GM12878 (cell line): ENCODE measurements at regions not wholly inside any gene's neighbourhood (a gene's known extent, or its start where the extent isn't known, plus 50 kb on each side); places are given as distances from the start of the nearest gene placed in this dataset.

Experiments used
- ATAC-seq: fragments of 200-7000 bp; cut with Tn5 transposase; 3 replicates; pipeline ENCODE4 v1.9.1; 2020; ENCODE audit warnings: mild to moderate bottlenecking, moderate library complexity
- BruUV-seq: library from RNA; stranded (reverse); fragments of 400-500 nt; replicated peaks from 2 replicates; lab custom pipeline; 2021; lab: Mats Ljungman, UMichigan
- CTCF ChIA-PET: fragments of 300-600 bp; sonication (Branson Sonifier 250); formaldehyde crosslinking; extraction: SDS; loops from one replicate; lab custom pipeline; 2021; ENCODE audit warnings: inconsistent platforms; lab: Yijun Ruan, JAX
- POLR2A ChIA-PET: fragments of 350-600 bp; formaldehyde crosslinking; extraction: SDS; loops from one replicate; lab custom pipeline; 2021; ENCODE audit warnings: inconsistent platforms; lab: Charles Lee
- RAD21 ChIA-PET: fragments of 300-600 bp; sonication (Branson Sonifier 250); formaldehyde crosslinking; loops from one replicate; lab custom pipeline; 2023; ENCODE audit warnings: antibody characterized with exemption; ENCODE audit not compliant: unreplicated experiment; lab: Charles Lee
- SMC1A ChIA-PET: fragments of 300-600 bp; sonication (Branson Sonifier 250); formaldehyde crosslinking; loops from one replicate; lab custom pipeline; 2023; ENCODE audit not compliant: unreplicated experiment, uncharacterized antibody; lab: Charles Lee
- DNase-seq: peaks from one replicate; pipeline ENCODE4 v3.0.0-alpha.2; 2011; ENCODE audit warnings: low read depth, low spot score
- FAIRE-seq: peaks from 3 replicates; lab custom pipeline; 2011; peaks lifted over from hg19 to GRCh38; lab: Jason Lieb, UNC
- H2AFZ ChIP-seq: 2 replicates; pipeline ENCODE4 v1.6.0; 2011; ENCODE audit warnings: low read depth, low read length, control low read depth; ENCODE audit not compliant: control insufficient read depth
- H3K27ac ChIP-seq: 2 replicates; pipeline ENCODE4 v1.5.1; 2011; ENCODE audit warnings: control low read depth; ENCODE audit not compliant: control insufficient read depth, insufficient read depth
- H3K27me3 ChIP-seq, 2 experiments: replicated peaks in 1 of 2; 2 replicates each; pipeline versions ENCODE4 v1.6.0 to v1.6.1; 2011; ENCODE audit warnings: low read length in 1 of 2; ENCODE audit not compliant: control insufficient read depth in 2 of 2, insufficient read depth in 2 of 2
- H3K36me3 ChIP-seq, 2 experiments: 2 replicates each; pipeline ENCODE4 v1.5.1; 2011; ENCODE audit warnings: low read length in 1 of 2; ENCODE audit not compliant: control insufficient read depth in 2 of 2, insufficient read depth in 2 of 2
- H3K4me1 ChIP-seq: 2 replicates; pipeline ENCODE4 v1.6.1; 2011; ENCODE audit warnings: mild to moderate bottlenecking, low read length, moderate library complexity, mixed read lengths; ENCODE audit not compliant: control insufficient read depth, insufficient read depth
- H3K4me2 ChIP-seq: 2 replicates; pipeline ENCODE4 v1.6.0; 2011; ENCODE audit warnings: control low read depth; ENCODE audit not compliant: control insufficient read depth, insufficient read depth
- H3K4me3 ChIP-seq: fragments of 200-600 bp; sonication (generic); 2 replicates; pipeline ENCODE4 v1.5.1; 2016
- H3K79me2 ChIP-seq: 2 replicates; pipeline ENCODE4 v1.6.0; 2011; ENCODE audit warnings: low read length; ENCODE audit not compliant: control insufficient read depth, insufficient read depth
- H3K9ac ChIP-seq: 2 replicates; pipeline ENCODE4 v1.8.0; 2011; ENCODE audit warnings: low read length, control low read depth, mixed read lengths; ENCODE audit not compliant: control insufficient read depth, insufficient read depth
- H3K9me3 ChIP-seq: replicated peaks from 3 replicates; pipeline ENCODE4 v1.5.1; 2011; ENCODE audit warnings: mild to moderate bottlenecking, low read length; ENCODE audit not compliant: control insufficient read depth, insufficient read depth
- H4K20me1 ChIP-seq: 2 replicates; pipeline ENCODE4 v1.6.0; 2011; ENCODE audit not compliant: control insufficient read depth, insufficient read depth
- CEBPB ChIP-seq, 2 experiments: fragments of 150-350 bp in 1 of 2; IDR thresholded peaks; 2 replicates each; pipeline ENCODE4 v1.6.1; 2012 to 2014; ENCODE audit warnings: low read depth in 2 of 2, low read length in 2 of 2, borderline replicate concordance in 1 of 2, inconsistent platforms in 1 of 2
- FOXM1 ChIP-seq: IDR thresholded peaks from 2 replicates; pipeline ENCODE4 v1.6.1; 2012; ENCODE audit warnings: low read depth, mild to moderate bottlenecking, inconsistent platforms, low read length, moderate library complexity
- MXI1 ChIP-seq: fragments of 150-350 bp; IDR thresholded peaks from 2 replicates; pipeline ENCODE4 v1.6.1; 2011; ENCODE audit warnings: low read depth, mild to moderate bottlenecking, inconsistent platforms, low read length, improper control_type of control experiment
- SPI1 ChIP-seq: IDR thresholded peaks from 2 replicates; pipeline ENCODE4 v1.6.1; 2011; ENCODE audit warnings: low read depth, mild to moderate bottlenecking, low read length, moderate library complexity, borderline replicate concordance; ENCODE audit not compliant: insufficient read depth
- SUPT20H ChIP-seq: IDR thresholded peaks from 2 replicates; pipeline ENCODE4 v1.6.1; 2011; ENCODE audit warnings: low read depth, mild to moderate bottlenecking, low read length, moderate library complexity, borderline replicate concordance; ENCODE audit not compliant: control insufficient read depth
- ZBTB11 ChIP-seq: fragments of 450-650 bp; formaldehyde crosslinking; IDR thresholded peaks from 2 replicates; pipeline ENCODE4 v1.5.0; 2022; ENCODE audit warnings: mild to moderate bottlenecking, missing genetic modification characterization
- WGBS: methylation state at CpG from one replicate; pipeline ENCODE4 v1.1.6; 2016; ENCODE audit warnings: low lambda C conversion rate; ENCODE audit not compliant: insufficient replicate concordance, insufficient coverage; ENCODE audit errors: missing lambda C conversion rate; 5-methylcytosine and 5-hydroxymethylcytosine counted together
- in situ Hi-C: fragments of 300-500 bp; cut with MboI; formaldehyde crosslinking; loops from 9 replicates; pipeline ENCODE4 v1.14.3; 2018; ENCODE audit warnings: mixed read lengths
- intact Hi-C: fragments of 100-400 bp; cut with micrococcal nuclease; formaldehyde crosslinking; loops from one replicate; pipeline ENCODE4 v1.14.2; 2022; ENCODE audit not compliant: unreplicated experiment

GRCh38 chr21:23811805-23812204 is 1795.5 kb downstream of the MRPL39 start:
- ChIA-PET CTCF (no interaction called here), POLR2A (no interaction called here)
- ATAC-seq (no peak), FAIRE-seq (no peak)
- Histone ChIP-seq H3K9ac (no peak overlapping the region), H3K27me3 (no peaks in the 10 kb centered on the region), H3K9me3 (no peaks in the 10 kb centered on the region), H3K79me2 (no peaks in the 10 kb centered on the region), H3K4me3 (no peak overlapping the region), H2AFZ (no peak overlapping the region), H3K36me3 (no peaks in the 10 kb centered on the region), H4K20me1 (no peaks in the 10 kb centered on the region), H3K4me1 (no peaks in the 10 kb centered on the region)
- WGBS: 3% methylated on average over 2 of the region's 2 CpGs
- in situ Hi-C loops (no loop called here), intact Hi-C loops (no loop called here)
- BruUV-seq: no TSS peak
- TF ChIP-seq MXI1 (no peak), CEBPB (IDR thresholded peaks at IDR 0.05; ENCODE audit: borderline replicate concordance in 1 of 2, low read depth in 2 of 2, low read length in 2 of 2) (no peak), SUPT20H (no peak), SPI1 (0 out of 2 replicates have a peak, but pooled peaks have one; percentile 6), ZBTB11 (CRISPR knock-in tag) (no peak), FOXM1 (no peak)
- TF ChIP-seq, all 136 proteins: peak for 1
- no peak for DNase-seq
- Histone ChIP-seq H3K4me2 (no peak overlapping the region), H3K27ac (no peak overlapping the region)
- ChIA-PET RAD21 (no interaction called here), SMC1A (no interaction called here)
